HepG2 (cell line): ENCODE measurements at regions not wholly inside any gene's neighbourhood (a gene's known extent, or its start where the extent isn't known, plus 50 kb on each side); places are given as distances from the start of the nearest gene placed in this dataset.

Experiments
- ATF4 ChIP-seq, 2 experiments: fragments of 450-650 bp in 1 of 2; sonication (generic) in 1 of 2; formaldehyde crosslinking; IDR thresholded peaks; 2 replicates each; pipeline versions ENCODE4 v1.5.0 to v1.8.0; 2020 to 2022; ENCODE audit warnings: mild to moderate bottlenecking in 1 of 2, missing genetic modification reagents in 1 of 2
- NR1H2 ChIP-seq: sonication (generic); formaldehyde crosslinking; IDR thresholded peaks from 2 replicates; pipeline ENCODE4 v1.8.1; 2022; ENCODE audit warnings: low read depth, missing genetic modification reagents, borderline replicate concordance

- no peak for TF ChIP-seq NR1H2
- TF ChIP-seq ATF4 (CRISPR knock-in tag; IDR thresholded peaks at IDR 0.05), result no peak
These were observed 54.3 kb upstream of the MEGF10 start for GRCh38 chr5:127236254-127236653.
